Spleen (tissue), 7 donors: ENCODE measurements at regions not wholly inside any gene's neighbourhood (a gene's known extent, or its start where the extent isn't known, plus 50 kb on each side); places are given as distances from the start of the nearest gene placed in this dataset.

Experiments
- CTCF ChIP-seq, 11 experiments: fragments of 200-600 bp in 7 of 11; fragments of 450-650 bp in 4 of 11; sonication (generic) in 4 of 11; IDR thresholded peaks in 8 of 11; conservative IDR thresholded peaks in 3 of 11; 1 replicate in 7 of 11; 2 replicates in 4 of 11; pipeline versions ENCODE4 v1.4.0 to v1.8.0; 2016 to 2021; ENCODE audit warnings: antibody characterized with exemption in 11 of 11, inconsistent platforms in 4 of 11, mild to moderate bottlenecking in 1 of 11
- POLR2AphosphoS5 ChIP-seq, 3 donors: sonication (generic); formaldehyde crosslinking; IDR thresholded peaks; one replicate each; pipeline ENCODE4 v1.5.1; 2017; ENCODE audit warnings: antibody characterized with exemption in 3 of 3
- donor health status: DM: no; HTN: no; CAD: no; lungs with moderate emphysema.
- donor health status: DM: no; HTN: no; CAD: no.
- donor health status: DM: no; HTN: no; CAD: no.

GRCh38 chr7:84744385-84744784 lies 442.5 kb downstream of the SEMA3D start:
- TF ChIP-seq CTCF (IDR thresholded peaks at IDR 0.05 in 8 of 11, conservative IDR thresholded peaks at IDR 0.05 in 3 of 11) = no peak
- TF ChIP-seq POLR2AphosphoS5 (IDR thresholded peaks at IDR 0.05) = no peak
